ENCODE measurements at regions not wholly inside any gene's neighbourhood (a gene's known extent, or its start where the extent isn't known, plus 50 kb on each side); places are given as distances from the start of the nearest gene placed in this dataset.

- no peak overlapping the region for H3K4me3 ChIP-seq
- WGBS, 10 experiments: 0 to 88% (median 25%) methylated on average over 1 of the region's 1 CpG; no CpG with 5 or more reads in 2 of the 10 experiments
- H3K27ac ChIP-seq: no peak overlapping the region
- ATAC-seq (replicated peaks in 6 of 8): no peak
- no peaks in the 10 kb centered on the region for H3K4me1 ChIP-seq (replicated peaks in 1 of 2)
- in situ Hi-C loops (cut with MboI; ENCODE audit: low pct_unique_long_range_greater_than_20kb in 2 of 9, low sequenced_read_pairs in 9 of 9, unreplicated experiment in 9 of 9): no loop called here
Measured at GRCh38 chr4:178781779-178782178, 1339.5 kb upstream of the AGA start.

GRCh38 chr4:178784491-178784890 is 1342.3 kb upstream of the AGA start:
- no peaks in the 10 kb centered on the region for H3K4me1 ChIP-seq (replicated peaks in 1 of 2)
- H3K27ac ChIP-seq: no peak overlapping the region
- no peak overlapping the region for H3K4me3 ChIP-seq
- no peak for ATAC-seq (replicated peaks in 6 of 8)
- in situ Hi-C loops (cut with MboI; ENCODE audit: low pct_unique_long_range_greater_than_20kb in 2 of 9, low sequenced_read_pairs in 9 of 9, unreplicated experiment in 9 of 9): no loop called here
- 0 to 100% (median 71%) methylated on average over 1 to 3 of the region's 3 CpGs; no CpG with 5 or more reads in 1 of the 10 experiments for WGBS, 10 experiments

- ATAC-seq (replicated peaks in 6 of 8): no peak
- Histone ChIP-seq H3K4me1 (replicated peaks in 1 of 2) (no peaks in the 10 kb centered on the region), H3K4me3 (no peak overlapping the region), H3K27ac (no peak overlapping the region)
- WGBS, 10 experiments: 6 to 98% (median 75%) methylated on average over 2 to 3 of the region's 3 CpGs
- in situ Hi-C loops (cut with MboI; ENCODE audit: low pct_unique_long_range_greater_than_20kb in 2 of 9, low sequenced_read_pairs in 9 of 9, unreplicated experiment in 9 of 9): no loop called here
Measured at GRCh38 chr4:178789279-178789678, 1347.0 kb upstream of the AGA start.

- peak in 5 of 8 experiments; percentile 31 to 75 (median 68) for ATAC-seq (replicated peaks in 6 of 8)
- H3K27ac ChIP-seq: no peak overlapping the region
- peaks cover 0 to 10% of the 10 kb centered on the region in 2 donors for H3K4me1 ChIP-seq (replicated peaks in 1 of 2)
- 0 to 39% (median 13%) methylated on average over 1 to 2 of the region's 2 CpGs for WGBS, 10 experiments
- in situ Hi-C loops (cut with MboI; ENCODE audit: low pct_unique_long_range_greater_than_20kb in 2 of 9, low sequenced_read_pairs in 9 of 9, unreplicated experiment in 9 of 9): no loop called here
- no peak overlapping the region for H3K4me3 ChIP-seq
Measured at GRCh38 chr4:178799204-178799603, 1357.0 kb upstream of the AGA start.

- no peak overlapping the region for H3K27ac ChIP-seq
- no peak for ATAC-seq (replicated peaks in 6 of 8)
- no peaks in the 10 kb centered on the region for H3K4me1 ChIP-seq (replicated peaks in 1 of 2)
- in situ Hi-C loops (cut with MboI; ENCODE audit: low pct_unique_long_range_greater_than_20kb in 2 of 9, low sequenced_read_pairs in 9 of 9, unreplicated experiment in 9 of 9): no loop called here
- H3K4me3 ChIP-seq: no peak overlapping the region
- WGBS, 10 experiments: 0 to 100% (median 48%) methylated on average over 1 of the region's 1 CpG; no CpG with 5 or more reads in 4 of the 10 experiments
Measured at GRCh38 chr4:178808106-178808505, 1365.9 kb upstream of the AGA start.

- 30 to 100% (median 92%) methylated on average over 1 to 2 of the region's 2 CpGs; no CpG with 5 or more reads in 3 of the 10 experiments for WGBS, 10 experiments
- no peak for ATAC-seq (replicated peaks in 6 of 8)
- in situ Hi-C loops (cut with MboI; ENCODE audit: low pct_unique_long_range_greater_than_20kb in 2 of 9, low sequenced_read_pairs in 9 of 9, unreplicated experiment in 9 of 9): no loop called here
- no peak overlapping the region for H3K4me3 ChIP-seq
- H3K27ac ChIP-seq: no peak overlapping the region
- no peaks in the 10 kb centered on the region for H3K4me1 ChIP-seq (replicated peaks in 1 of 2)
Measured at GRCh38 chr4:178809921-178810320, 1367.7 kb upstream of the AGA start.

GRCh38 chr4:178811356-178811755 is 1369.1 kb upstream of the AGA start:
- H3K27ac ChIP-seq: no peak overlapping the region
- WGBS, 10 experiments: 39 to 96% (median 71%) methylated on average over 1 to 2 of the region's 2 CpGs; no CpG with 5 or more reads in 2 of the 10 experiments
- no peak for ATAC-seq (replicated peaks in 6 of 8)
- in situ Hi-C loops (cut with MboI; ENCODE audit: low pct_unique_long_range_greater_than_20kb in 2 of 9, low sequenced_read_pairs in 9 of 9, unreplicated experiment in 9 of 9): no loop called here
- H3K4me1 ChIP-seq (replicated peaks in 1 of 2): no peaks in the 10 kb centered on the region
- no peak overlapping the region for H3K4me3 ChIP-seq

- ATAC-seq (replicated peaks in 6 of 8): no peak
- WGBS, 10 experiments: 20 to 100% (median 97%) methylated on average over 1 to 13 of the region's 17 CpGs; no CpG with 5 or more reads in 4 of the 10 experiments
- no peaks in the 10 kb centered on the region for H3K4me1 ChIP-seq (replicated peaks in 1 of 2)
- H3K4me3 ChIP-seq: no peak overlapping the region
- in situ Hi-C loops (cut with MboI; ENCODE audit: low pct_unique_long_range_greater_than_20kb in 2 of 9, low sequenced_read_pairs in 9 of 9, unreplicated experiment in 9 of 9): no loop called here
- no peak overlapping the region for H3K27ac ChIP-seq
Measured at GRCh38 chr4:178812866-178813265, 1370.6 kb upstream of the AGA start.

GRCh38 chr4:178814908-178815307 is 1372.7 kb upstream of the AGA start:
- ATAC-seq (replicated peaks in 6 of 8): no peak
- Histone ChIP-seq H3K4me1 (replicated peaks in 1 of 2) (no peaks in the 10 kb centered on the region), H3K4me3 (no peak overlapping the region), H3K27ac (no peak overlapping the region)
- in situ Hi-C loops (cut with MboI; ENCODE audit: low pct_unique_long_range_greater_than_20kb in 2 of 9, low sequenced_read_pairs in 9 of 9, unreplicated experiment in 9 of 9): no loop called here
- 0 to 100% (median 83%) methylated on average over 1 to 2 of the region's 2 CpGs; no CpG with 5 or more reads in 2 of the 10 experiments for WGBS, 10 experiments

- peak in 6 of 8 experiments; percentile 25 to 91 (median 66) for ATAC-seq (replicated peaks in 6 of 8)
- WGBS, 10 experiments: 0 to 100% (median 68%) methylated on average over 1 to 2 of the region's 2 CpGs
- Histone ChIP-seq H3K27ac (no peak overlapping the region), H3K4me3 (no peak overlapping the region), H3K4me1 (replicated peaks in 1 of 2) (no peaks in the 10 kb centered on the region)
- in situ Hi-C loops (cut with MboI; ENCODE audit: low pct_unique_long_range_greater_than_20kb in 2 of 9, low sequenced_read_pairs in 9 of 9, unreplicated experiment in 9 of 9): no loop called here
Measured at GRCh38 chr4:178823673-178824295, 1381.5 kb upstream of the AGA start.

GRCh38 chr4:178836865-178837264 is 1394.6 kb upstream of the AGA start:
- 0 to 100% (median 83%) methylated on average over 1 of the region's 1 CpG; no CpG with 5 or more reads in 1 of the 10 experiments for WGBS, 10 experiments
- H3K4me1 ChIP-seq (replicated peaks in 1 of 2): no peaks in the 10 kb centered on the region
- H3K27ac ChIP-seq: no peak overlapping the region
- in situ Hi-C loops (cut with MboI; ENCODE audit: low pct_unique_long_range_greater_than_20kb in 2 of 9, low sequenced_read_pairs in 9 of 9, unreplicated experiment in 9 of 9): no loop called here
- ATAC-seq (replicated peaks in 6 of 8): no peak
- no peak overlapping the region for H3K4me3 ChIP-seq

- Histone ChIP-seq H3K4me1 (replicated peaks in 1 of 2) (no peaks in the 10 kb centered on the region), H3K4me3 (no peak overlapping the region), H3K27ac (no peak overlapping the region)
- WGBS, 10 experiments: 64 to 100% (median 89%) methylated on average over 1 to 2 of the region's 2 CpGs; no CpG with 5 or more reads in 5 of the 10 experiments
- in situ Hi-C loops (cut with MboI; ENCODE audit: low pct_unique_long_range_greater_than_20kb in 2 of 9, low sequenced_read_pairs in 9 of 9, unreplicated experiment in 9 of 9): no loop called here
- ATAC-seq (replicated peaks in 6 of 8): peak in 2 of 8 experiments; percentile 50 to 68
Measured at GRCh38 chr4:178838776-178839175, 1396.5 kb upstream of the AGA start.

GRCh38 chr4:178856139-178856800 is 1414.0 kb upstream of the AGA start:
- H3K4me3 ChIP-seq: no peak overlapping the region
- ATAC-seq (replicated peaks in 6 of 8): no peak
- no peaks in the 10 kb centered on the region for H3K4me1 ChIP-seq (replicated peaks in 1 of 2)
- in situ Hi-C loops (cut with MboI; ENCODE audit: low pct_unique_long_range_greater_than_20kb in 2 of 9, low sequenced_read_pairs in 9 of 9, unreplicated experiment in 9 of 9): no loop called here
- 9 to 100% (median 46%) methylated on average over 1 to 4 of the region's 4 CpGs for WGBS, 10 experiments
- H3K27ac ChIP-seq: no peak overlapping the region

- Histone ChIP-seq H3K27ac (no peak overlapping the region), H3K4me1 (replicated peaks in 1 of 2) (no peaks in the 10 kb centered on the region), H3K4me3 (no peak overlapping the region)
- in situ Hi-C loops (cut with MboI; ENCODE audit: low pct_unique_long_range_greater_than_20kb in 2 of 9, low sequenced_read_pairs in 9 of 9, unreplicated experiment in 9 of 9): no loop called here
- WGBS, 10 experiments: 0 to 100% (median 38%) methylated on average over 1 to 2 of the region's 2 CpGs; no CpG with 5 or more reads in 3 of the 10 experiments
- ATAC-seq (replicated peaks in 6 of 8): no peak
Measured at GRCh38 chr4:178871476-178871875, 1429.2 kb upstream of the AGA start.
